Liver (tissue), 7 donors: ENCODE measurements at regions not wholly inside any gene's neighbourhood (a gene's known extent, or its start where the extent isn't known, plus 50 kb on each side); places are given as distances from the start of the nearest gene placed in this dataset.

Source experiments
- DNase-seq: peaks from one replicate; pipeline ENCODE4 v3.0.0-alpha.2; 2017; ENCODE audit warnings: low spot score
- H3K27ac ChIP-seq, 2 donors: one replicate each; pipeline ENCODE4 v1.7.0; 2013; ENCODE audit warnings: inconsistent platforms in 2 of 2, low read length in 2 of 2, control low read depth in 1 of 2, low read depth in 1 of 2, mild to moderate bottlenecking in 1 of 2
- H3K27me3 ChIP-seq, 4 donors: one replicate each; pipeline versions ENCODE4 v1.6.1 to v1.7.0; 2013; ENCODE audit warnings: low read length in 3 of 4, inconsistent platforms in 1 of 4, mild to moderate bottlenecking in 1 of 4, moderate library complexity in 1 of 4; ENCODE audit not compliant: control insufficient read depth in 4 of 4, insufficient read depth in 4 of 4
- H3K36me3 ChIP-seq, 4 donors: one replicate each; pipeline versions ENCODE4 v1.6.1 to v1.7.0; 2013; ENCODE audit warnings: low read length in 3 of 4, mild to moderate bottlenecking in 3 of 4, low read depth in 1 of 4, moderate library complexity in 1 of 4; ENCODE audit not compliant: control insufficient read depth in 4 of 4, insufficient read depth in 3 of 4
- H3K4me1 ChIP-seq, 4 donors: one replicate each; pipeline versions ENCODE4 v1.6.1 to v1.7.0; 2013; ENCODE audit warnings: low read length in 3 of 4, mild to moderate bottlenecking in 3 of 4, moderate library complexity in 1 of 4; ENCODE audit not compliant: control insufficient read depth in 4 of 4, insufficient read depth in 4 of 4
- H3K4me3 ChIP-seq, 3 donors: one replicate each; pipeline versions ENCODE4 v1.6.1 to v1.7.0; 2013; ENCODE audit warnings: low read length in 3 of 3, control low read depth in 1 of 3, low read depth in 1 of 3, mild to moderate bottlenecking in 1 of 3
- H3K9ac ChIP-seq, 2 donors: one replicate each; pipeline ENCODE4 v1.7.0; 2013; ENCODE audit warnings: low read length in 2 of 2, mild to moderate bottlenecking in 2 of 2, moderate library complexity in 2 of 2, control low read depth in 1 of 2, low read depth in 1 of 2
- H3K9me3 ChIP-seq, 4 donors: one replicate each; pipeline versions ENCODE4 v1.6.1 to v1.7.0; 2013; ENCODE audit warnings: low read length in 3 of 4; ENCODE audit not compliant: control insufficient read depth in 4 of 4
- EGR1 ChIP-seq, 2 donors: IDR thresholded peaks; 2 replicates each; pipeline ENCODE4 v1.6.1; 2016 to 2018; ENCODE audit warnings: antibody characterized with exemption in 2 of 2, low read depth in 2 of 2
- FOXA1 ChIP-seq: IDR thresholded peaks from 2 replicates; pipeline ENCODE4 v1.6.1; 2016; ENCODE audit warnings: antibody characterized with exemption
- FOXA2 ChIP-seq: IDR thresholded peaks from 2 replicates; pipeline ENCODE4 v1.6.1; 2016; ENCODE audit warnings: antibody characterized with exemption
- HNF4A ChIP-seq, 2 donors: conservative IDR thresholded peaks; 2 replicates each; pipeline ENCODE4 v1.6.1; 2016; ENCODE audit warnings: antibody characterized with exemption in 2 of 2, mild to moderate bottlenecking in 2 of 2
- HNF4G ChIP-seq: IDR thresholded peaks from 2 replicates; pipeline ENCODE4 v1.6.1; 2016; ENCODE audit warnings: antibody characterized with exemption
- RXRA ChIP-seq, 2 donors: IDR thresholded peaks; 2 replicates each; pipeline ENCODE4 v1.6.1; 2017 to 2018; ENCODE audit warnings: antibody characterized with exemption in 2 of 2, mild to moderate bottlenecking in 1 of 2
- SP1 ChIP-seq: IDR thresholded peaks from 2 replicates; pipeline ENCODE4 v1.6.1; 2018; ENCODE audit warnings: antibody characterized with exemption, mild to moderate bottlenecking
- TAF1 ChIP-seq: conservative IDR thresholded peaks from 2 replicates; pipeline ENCODE4 v1.6.1; 2016; ENCODE audit warnings: antibody characterized with exemption, mild to moderate bottlenecking
- YY1 ChIP-seq: IDR thresholded peaks from 2 replicates; pipeline ENCODE4 v1.6.1; 2016; ENCODE audit warnings: antibody characterized with exemption, mild to moderate bottlenecking
- ZBTB33 ChIP-seq: IDR thresholded peaks from 2 replicates; pipeline ENCODE4 v1.6.1; 2016; ENCODE audit warnings: antibody characterized with exemption
- WGBS: extraction: QIAGEN DNeasy Blood & Tissue Kit; methylation state at CpG from one replicate; pipeline ENCODE4 v1.1.7; 2013; 5-methylcytosine and 5-hydroxymethylcytosine counted together
- donor health status: healthy.
- donor health status: healthy.
- donor health status: healthy.
- donor health status: healthy.

- Histone ChIP-seq H3K9me3 (peaks cover 0 to 5% (median under 1%) of the 10 kb centered on the region in 4 donors), H3K36me3 (no peaks in the 10 kb centered on the region), H3K4me1 (no peaks in the 10 kb centered on the region), H3K27me3 (no peaks in the 10 kb centered on the region), H3K4me3 (no peak overlapping the region), H3K27ac (no peak overlapping the region), H3K9ac (no peak overlapping the region)
- 86% methylated on average over 3 of the region's 3 CpGs for WGBS
- TF ChIP-seq HNF4A (conservative IDR thresholded peaks at IDR 0.05): no peak
- DNase-seq: no peak
Measured at GRCh38 chr21:28136656-28137255, 855.9 kb downstream of the LTN1 start.

GRCh38 chr21:28135646-28136045 is 857.0 kb downstream of the LTN1 start:
- no peak overlapping the region for H3K27ac ChIP-seq
- H3K4me3 ChIP-seq: no peak overlapping the region
- TF ChIP-seq FOXA2 (no peak), EGR1 (IDR thresholded peaks at IDR 0.05; ENCODE audit: low read depth in 2 of 2) (no peak)
- 89% methylated on average over 2 of the region's 2 CpGs for WGBS
- H3K9me3 ChIP-seq: peaks cover 0 to 5% (median under 1%) of the 10 kb centered on the region in 4 donors
- H3K4me1 ChIP-seq: no peaks in the 10 kb centered on the region
- no peaks in the 10 kb centered on the region for H3K36me3 ChIP-seq
- H3K27me3 ChIP-seq: no peaks in the 10 kb centered on the region
- H3K9ac ChIP-seq: no peak overlapping the region
- DNase-seq: no peak

- H3K36me3 ChIP-seq: no peaks in the 10 kb centered on the region
- 97% methylated on average over 2 of the region's 2 CpGs for WGBS
- no peak for TF ChIP-seq HNF4G
- no peak for TF ChIP-seq ZBTB33
- TF ChIP-seq TAF1: no peak
- TF ChIP-seq RXRA (IDR thresholded peaks at IDR 0.05): no peak
- no peak for TF ChIP-seq FOXA2
- H3K27me3 ChIP-seq: no peaks in the 10 kb centered on the region
- no peak for DNase-seq
- H3K4me3 ChIP-seq: no peak overlapping the region
- no peaks in the 10 kb centered on the region for H3K4me1 ChIP-seq
- no peak overlapping the region for H3K9ac ChIP-seq
- no peak overlapping the region for H3K27ac ChIP-seq
- no peaks in the 10 kb centered on the region for H3K9me3 ChIP-seq
Measured at GRCh38 chr21:28133116-28133515, 859.6 kb downstream of the LTN1 start.

- no peaks in the 10 kb centered on the region for H3K4me1 ChIP-seq
- no peak overlapping the region for H3K4me3 ChIP-seq
- no peak overlapping the region for H3K27ac ChIP-seq
- no peaks in the 10 kb centered on the region for H3K9me3 ChIP-seq
- no peaks in the 10 kb centered on the region for H3K36me3 ChIP-seq
- 90% methylated on average over 1 of the region's 1 CpG for WGBS
- H3K27me3 ChIP-seq: no peaks in the 10 kb centered on the region
- no peak overlapping the region for H3K9ac ChIP-seq
- DNase-seq: no peak
- TF ChIP-seq HNF4G: no peak
- no peak for TF ChIP-seq FOXA1
- TF ChIP-seq SP1: no peak
- TF ChIP-seq YY1: no peak
Measured at GRCh38 chr21:28132713-28133112, 860.0 kb downstream of the LTN1 start.
